IPS-NIHi7 (cell line): ENCODE measurements at regions not wholly inside any gene's neighbourhood (a gene's known extent, or its start where the extent isn't known, plus 50 kb on each side); places are given as distances from the start of the nearest gene placed in this dataset.

Experiments
- DNase-seq: peaks from one replicate; pipeline ENCODE4 v3.0.0; 2012; ENCODE audit warnings: mixed read lengths; ENCODE audit errors: extremely low spot score

GRCh38 chr10:69684020-69684980, 54.3 kb downstream of the FAM241B start:
- DNase-seq, result no peak

- no peak for DNase-seq
These were observed 54.9 kb downstream of the FAM241B start for GRCh38 chr10:69684981-69685353.

- DNase-seq, result no peak
These were observed 55.4 kb downstream of the FAM241B start for GRCh38 chr10:69685426-69685801.

- no peak for DNase-seq
These were observed 55.9 kb downstream of the FAM241B start for GRCh38 chr10:69685802-69686585.

GRCh38 chr10:69686866-69687265, 56.8 kb downstream of the FAM241B start:
- DNase-seq, result no peak

DNA sequence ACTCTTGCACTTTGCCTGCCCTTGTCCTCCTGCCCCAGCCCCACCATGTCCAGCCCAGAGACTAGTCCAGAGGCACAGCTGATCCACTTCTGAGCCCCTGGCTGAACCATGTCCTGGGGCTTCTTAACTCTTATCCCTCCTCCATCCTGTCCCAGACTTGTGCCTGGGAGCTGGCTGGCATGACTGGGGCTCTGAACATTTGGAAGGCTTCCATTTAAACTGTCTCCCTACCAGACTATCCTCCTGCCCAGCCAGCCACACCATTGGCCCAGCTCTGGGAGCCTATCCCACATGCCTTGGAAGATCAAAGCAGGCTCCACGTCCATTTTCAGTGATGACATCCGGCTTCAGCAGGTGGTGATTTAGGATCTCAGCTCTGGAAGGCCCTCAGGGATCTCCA, 57.4 kb downstream of the FAM241B start:
- no peak for DNase-seq

DNA sequence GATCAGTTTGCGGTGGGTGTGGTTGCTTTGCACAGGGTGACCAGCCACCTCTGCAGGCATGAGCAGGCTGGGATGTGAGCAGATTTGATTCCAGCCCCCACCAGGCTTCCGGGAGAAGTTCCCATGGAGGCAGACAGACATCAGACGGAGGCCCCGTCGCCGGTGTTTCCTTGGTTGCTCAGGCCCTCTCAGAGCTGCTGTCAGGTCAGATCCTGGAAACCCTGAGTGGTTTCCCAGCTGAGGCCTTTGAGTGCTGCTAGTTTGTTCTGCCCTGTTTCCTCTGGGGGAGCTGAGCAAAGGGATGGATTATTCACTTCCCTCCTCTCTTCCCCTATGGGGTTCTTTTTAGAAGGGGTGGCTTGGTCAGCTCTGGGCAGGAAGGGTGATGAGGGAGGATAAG, 62.2 kb downstream of the FAM241B start:
- no peak for DNase-seq

GRCh38 chr10:69692891-69693290, 62.8 kb downstream of the FAM241B start:
- DNase-seq, result no peak

DNA sequence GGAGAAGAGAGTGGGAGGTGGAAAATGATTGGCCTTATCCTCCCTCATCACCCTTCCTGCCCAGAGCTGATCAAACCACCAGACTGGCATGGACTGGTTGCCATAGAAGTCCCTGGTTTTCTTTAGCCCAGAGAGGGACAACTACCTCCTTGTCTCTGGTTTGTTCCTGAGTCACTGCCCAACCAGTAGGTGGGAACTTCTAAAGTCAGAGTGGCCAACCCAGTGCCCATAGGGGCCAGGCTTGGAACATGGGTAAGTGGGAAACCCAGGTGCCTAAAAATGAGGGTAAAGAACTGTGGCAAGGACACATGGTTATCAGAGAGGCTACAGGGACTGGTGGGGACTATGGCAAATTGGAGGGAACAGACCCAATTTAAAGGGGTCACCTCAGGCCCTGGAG, 63.8 kb downstream of the FAM241B start:
- DNase-seq, result no peak

DNA sequence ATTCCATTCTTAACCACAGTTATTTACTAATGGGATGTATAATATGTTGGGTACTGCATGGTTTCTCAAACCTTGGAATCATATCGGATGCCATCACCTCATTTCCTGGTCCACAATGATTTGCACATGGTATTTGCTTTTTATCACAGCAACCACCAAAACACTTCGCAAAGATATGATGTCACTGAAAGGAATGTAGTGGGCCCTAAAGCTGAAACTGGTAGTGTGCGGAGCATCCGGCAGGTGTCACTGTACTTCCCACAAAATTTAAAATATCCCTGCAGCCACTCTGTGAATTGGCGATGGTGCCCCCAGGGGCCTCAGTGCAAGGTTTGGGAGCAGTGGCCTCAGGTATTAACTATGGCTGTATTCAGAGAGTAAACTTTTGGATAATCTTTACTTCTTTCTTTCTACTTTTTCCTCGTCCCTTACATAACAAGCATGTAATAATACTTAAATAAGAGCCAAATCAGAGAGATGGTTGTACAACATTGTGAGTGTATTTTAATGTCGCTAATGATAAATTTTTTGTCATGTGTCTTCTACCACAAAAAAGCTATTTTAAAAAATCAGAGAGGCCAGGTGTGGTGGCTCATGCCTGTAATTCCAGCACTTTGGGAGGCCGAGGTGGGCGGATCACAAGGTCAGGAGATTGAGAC, 66.2 kb downstream of the FAM241B start:
- DNase-seq, result peak; percentile 81

DNA sequence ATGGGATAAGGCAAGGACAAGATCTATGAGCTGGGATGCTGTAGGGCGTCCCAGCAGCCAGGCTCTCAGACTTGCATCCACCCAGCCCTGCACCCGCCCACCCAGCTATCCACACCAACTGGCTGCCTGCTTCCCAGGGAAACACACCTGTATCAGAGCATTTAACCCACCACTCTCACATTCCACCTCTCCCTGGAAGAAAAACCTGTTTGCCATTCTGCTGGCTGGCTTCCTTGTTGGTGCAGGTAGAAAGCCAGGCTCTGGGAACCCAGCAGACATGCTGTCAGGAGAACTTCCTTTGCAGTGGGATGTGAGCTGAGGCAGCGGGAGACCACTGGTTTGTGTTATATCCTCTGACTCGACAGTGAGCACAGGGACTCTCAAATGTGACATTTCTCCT, 67.0 kb downstream of the FAM241B start:
- DNase-seq, result no peak

DNA sequence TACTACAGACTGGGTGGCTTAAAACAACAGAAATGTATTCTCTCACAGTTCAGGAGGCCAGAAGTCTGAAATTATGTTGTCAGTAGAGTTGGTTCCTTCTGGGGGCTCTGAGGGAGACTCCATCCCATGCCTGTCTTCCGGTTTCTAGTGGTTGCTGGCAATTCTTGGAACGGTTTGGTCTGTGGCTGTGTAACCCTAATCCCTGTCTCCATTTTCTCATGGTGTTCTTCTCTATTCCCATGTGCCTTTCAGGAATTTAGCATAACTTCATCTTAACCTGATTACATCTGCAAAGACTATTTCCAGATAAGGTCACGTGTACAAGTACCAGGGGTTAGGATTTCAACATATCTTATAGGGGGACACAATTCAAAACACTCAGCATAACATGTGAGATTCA, 73.2 kb downstream of the FAM241B start:
- DNase-seq, result no peak

DNA sequence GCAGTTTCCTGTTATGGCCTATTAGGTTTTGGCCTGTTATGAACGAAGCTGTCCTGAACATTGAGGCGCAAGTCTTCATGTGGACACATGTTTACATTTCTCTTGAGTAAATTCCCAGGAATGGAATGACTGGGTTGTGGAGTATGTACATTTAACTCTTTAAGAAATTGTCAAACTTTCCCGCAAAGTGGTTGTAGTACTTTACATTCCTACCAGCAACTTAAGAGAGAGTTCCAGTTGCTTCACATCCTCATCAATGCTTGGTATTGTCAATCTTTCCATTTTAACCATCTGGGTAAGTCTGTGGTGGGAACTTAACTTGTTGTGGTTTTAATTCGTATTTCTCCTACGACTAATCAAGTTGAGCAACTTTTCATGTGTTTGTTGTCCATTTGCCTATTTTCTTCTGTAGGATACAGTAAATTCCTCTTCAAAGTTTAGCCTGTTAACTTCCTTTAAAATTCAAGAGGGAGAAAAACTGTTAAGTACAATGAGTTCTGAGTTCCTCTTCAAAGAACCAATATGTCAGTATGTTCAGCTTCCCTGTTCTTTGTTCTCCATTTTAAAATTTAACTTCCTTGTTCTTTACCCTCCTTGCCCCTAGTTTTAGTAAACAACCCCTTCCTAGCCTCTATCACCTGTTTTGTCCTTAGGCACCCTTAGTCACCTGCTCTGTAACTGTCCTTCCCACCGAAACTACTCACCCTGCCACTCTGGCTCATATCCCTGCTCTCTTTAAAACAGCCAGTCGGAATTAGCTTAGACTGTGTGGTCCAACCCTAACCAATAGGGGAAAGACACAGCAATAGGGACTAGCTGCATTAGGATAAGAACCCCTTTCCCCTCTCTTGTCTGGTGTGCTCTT, 74.0 kb downstream of the FAM241B start:
- DNase-seq, result no peak

DNA sequence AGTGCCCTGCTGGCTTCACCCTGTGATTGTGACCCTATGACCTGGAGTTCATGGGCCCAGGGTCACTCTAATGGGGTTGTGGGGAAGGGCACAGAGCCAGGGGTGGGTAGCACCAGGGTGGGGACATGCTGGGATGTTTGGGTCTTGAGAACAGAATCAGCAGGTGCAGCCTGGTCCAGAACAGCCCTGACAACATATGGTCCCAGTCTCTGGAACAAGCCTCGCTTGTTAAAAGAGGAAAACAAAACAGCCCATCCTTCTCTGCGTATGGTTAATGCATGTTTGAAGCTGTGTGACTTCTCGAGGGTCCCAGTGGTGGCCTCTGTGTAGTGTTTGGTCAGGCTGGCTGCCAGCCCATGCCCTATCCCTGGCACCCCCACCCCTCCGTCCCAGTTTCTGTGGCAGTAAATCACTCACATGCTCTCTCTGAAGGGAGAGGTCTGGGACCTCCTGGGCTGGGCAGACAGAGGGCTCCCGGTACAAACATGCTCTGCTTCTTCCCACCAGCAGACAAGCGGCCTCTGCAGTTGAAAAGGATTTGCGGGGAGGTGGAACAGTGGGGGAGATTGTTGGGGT, 79.4 kb downstream of the FAM241B start:
- DNase-seq, result no peak

DNA sequence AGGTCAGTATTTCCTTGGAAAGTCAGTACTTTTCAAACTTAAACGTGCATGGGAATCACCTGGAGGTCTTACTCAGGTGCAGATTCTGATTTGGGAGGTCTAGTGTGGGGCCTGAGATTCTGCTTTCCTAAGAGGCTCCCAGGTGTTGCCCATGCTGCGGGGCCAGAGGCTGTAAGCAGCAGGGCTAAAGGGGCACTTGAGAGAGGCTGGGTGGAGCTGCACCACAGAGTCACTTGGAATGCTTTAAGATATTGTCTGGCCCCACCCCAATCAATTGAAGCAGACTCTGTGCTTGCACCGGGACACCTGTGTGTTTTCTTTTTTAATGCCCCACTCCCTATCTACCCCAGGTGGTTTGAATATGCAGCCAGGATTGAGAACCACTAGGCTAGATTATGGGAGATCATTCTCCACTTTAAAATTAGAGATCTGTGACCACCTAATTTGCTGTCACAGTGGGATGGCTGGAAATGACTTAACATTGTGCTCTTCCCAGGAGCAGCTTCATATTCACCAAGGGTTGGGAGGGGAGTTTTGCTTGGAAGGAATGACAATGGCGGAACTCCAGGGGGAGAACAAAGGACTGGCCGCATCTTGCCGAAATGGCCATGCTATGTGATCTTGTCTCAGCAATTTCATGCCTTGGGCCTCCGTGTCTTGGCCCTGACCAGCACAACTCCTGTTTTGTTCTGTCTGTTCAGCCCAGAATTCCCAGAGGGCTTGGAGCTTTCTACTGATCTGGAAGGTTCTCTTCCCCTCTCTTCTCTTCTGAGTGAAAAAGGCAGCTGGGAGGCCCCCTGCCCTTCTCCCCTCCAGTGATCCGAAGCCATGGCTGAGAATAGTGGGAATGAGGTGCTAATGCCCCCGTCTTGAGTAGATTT, 80.2 kb downstream of the FAM241B start:
- DNase-seq, result no peak

GRCh38 chr10:69712342-69712741, 82.3 kb downstream of the FAM241B start:
- DNase-seq, result no peak

DNA sequence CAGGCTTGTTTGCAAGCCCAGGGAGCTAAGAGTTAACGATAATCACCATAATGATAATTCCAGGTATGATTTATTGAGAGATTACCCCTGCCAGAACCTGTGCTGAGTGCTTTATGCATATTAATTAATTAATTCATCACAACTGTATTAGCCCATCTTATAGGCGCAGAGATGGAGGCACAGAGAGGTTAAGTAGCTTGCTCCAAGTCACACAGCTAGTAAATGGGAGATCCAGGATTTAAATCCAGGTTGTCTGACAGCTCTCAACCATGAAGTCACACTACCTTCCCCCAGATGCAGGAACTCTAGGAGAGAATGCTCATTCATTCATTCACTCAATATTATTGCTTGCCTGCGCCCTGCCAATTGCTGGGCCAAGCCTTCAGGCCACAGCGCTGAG, 84.5 kb downstream of the FAM241B start:
- no peak for DNase-seq

GRCh38 chr10:69715156-69715898, 85.3 kb downstream of the FAM241B start:
- no peak for DNase-seq

- DNase-seq, result no peak
These were observed 85.7 kb upstream of the COL13A1 start for GRCh38 chr10:69715899-69716606.
